GM18520 (cell line): ENCODE measurements at regions not wholly inside any gene's neighbourhood (a gene's known extent, or its start where the extent isn't known, plus 50 kb on each side); places are given as distances from the start of the nearest gene placed in this dataset.
"Not testable (repeated sequence)": the region's sequence is repeated elsewhere in the genome, so short reads cannot be mapped to it uniquely, and the experiment has no call there.

Experiments
- ATAC-seq: cut with Tn5 transposase; IDR thresholded peaks from one replicate; pipeline ENCODE4 v1.9.1; 2021; ENCODE audit not compliant: unreplicated experiment

GRCh38 chr13:88189728-88190127 lies 518.6 kb downstream of the SLITRK5 start:
- ATAC-seq, result no peak

GRCh38 chr13:88196106-88196505 lies 524.9 kb downstream of the SLITRK5 start:
- ATAC-seq, result no peak

- ATAC-seq, result no peak
Observed at GRCh38 chr13:88217372-88217771, 546.2 kb downstream of the SLITRK5 start.

- no peak for ATAC-seq
Observed at GRCh38 chr13:88217883-88218282, 546.7 kb downstream of the SLITRK5 start.

- no peak for ATAC-seq
Observed at GRCh38 chr13:88223958-88224357, 552.8 kb downstream of the SLITRK5 start.

- ATAC-seq, result no peak
Observed at GRCh38 chr13:88235441-88235840, 564.3 kb downstream of the SLITRK5 start.

- no peak for ATAC-seq
Observed at GRCh38 chr13:88246239-88246638, 575.1 kb downstream of the SLITRK5 start.

- no peak for ATAC-seq
Observed at GRCh38 chr13:88248393-88248792, 577.2 kb downstream of the SLITRK5 start.

- ATAC-seq, result no peak
Observed at GRCh38 chr13:88257706-88258105, 586.5 kb downstream of the SLITRK5 start.

GRCh38 chr13:88263808-88264207 lies 592.6 kb downstream of the SLITRK5 start:
- ATAC-seq, result no peak

GRCh38 chr13:88281841-88282240 lies 610.7 kb downstream of the SLITRK5 start:
- ATAC-seq, result no peak

GRCh38 chr13:88285329-88285728 lies 614.2 kb downstream of the SLITRK5 start:
- no peak for ATAC-seq

- no peak for ATAC-seq
Observed at GRCh38 chr13:88288326-88288725, 617.2 kb downstream of the SLITRK5 start.

GRCh38 chr13:88291731-88292130 lies 620.6 kb downstream of the SLITRK5 start:
- ATAC-seq, result not testable (repeated sequence)

GRCh38 chr13:88294368-88294767 lies 623.2 kb downstream of the SLITRK5 start:
- ATAC-seq, result no peak

GRCh38 chr13:88303157-88303556 lies 632.0 kb downstream of the SLITRK5 start:
- no peak for ATAC-seq

GRCh38 chr13:88303605-88304004 lies 632.4 kb downstream of the SLITRK5 start:
- ATAC-seq, result no peak

GRCh38 chr13:88314496-88314895 lies 643.3 kb downstream of the SLITRK5 start:
- no peak for ATAC-seq

GRCh38 chr13:88329066-88329465 lies 657.9 kb downstream of the SLITRK5 start:
- ATAC-seq, result no peak

- ATAC-seq, result no peak
Observed at GRCh38 chr13:88339271-88339741, 668.1 kb downstream of the SLITRK5 start.

GRCh38 chr13:88345171-88345847 lies 674.1 kb downstream of the SLITRK5 start:
- ATAC-seq, result no peak

GRCh38 chr13:88360761-88361160 lies 689.6 kb downstream of the SLITRK5 start:
- no peak for ATAC-seq

GRCh38 chr13:88369866-88370265 lies 698.7 kb downstream of the SLITRK5 start:
- no peak for ATAC-seq
